ENCODE measurements at regions not wholly inside any gene's neighbourhood (a gene's known extent, or its start where the extent isn't known, plus 50 kb on each side); places are given as distances from the start of the nearest gene placed in this dataset.

DNA sequence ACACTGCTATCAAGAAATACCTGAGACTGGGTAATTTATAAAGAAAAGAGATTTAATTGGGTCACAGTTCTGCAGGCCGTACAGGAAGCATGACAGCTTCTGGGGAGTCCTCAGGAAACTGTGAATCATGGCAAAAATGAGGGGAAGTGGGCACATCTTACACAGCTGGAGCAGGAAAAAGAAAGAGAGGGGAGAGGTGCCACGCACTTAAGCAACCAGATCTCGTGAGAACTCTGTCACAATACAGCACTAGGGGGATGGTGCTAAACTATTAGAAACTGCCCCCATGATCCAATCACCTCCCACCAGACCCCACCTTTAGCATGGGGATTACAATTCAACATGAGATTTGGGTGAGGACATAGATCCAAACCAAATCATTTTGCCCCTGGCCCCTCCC is 105.5 kb upstream of the CPLX2 start:
- DNase-seq = no peak

GRCh38 chr5:175766963-175767362 is 104.4 kb upstream of the CPLX2 start:
- no peak for DNase-seq

GRCh38 chr5:175772747-175773533 is 98.4 kb upstream of the CPLX2 start:
- DNase-seq = no peak

DNA sequence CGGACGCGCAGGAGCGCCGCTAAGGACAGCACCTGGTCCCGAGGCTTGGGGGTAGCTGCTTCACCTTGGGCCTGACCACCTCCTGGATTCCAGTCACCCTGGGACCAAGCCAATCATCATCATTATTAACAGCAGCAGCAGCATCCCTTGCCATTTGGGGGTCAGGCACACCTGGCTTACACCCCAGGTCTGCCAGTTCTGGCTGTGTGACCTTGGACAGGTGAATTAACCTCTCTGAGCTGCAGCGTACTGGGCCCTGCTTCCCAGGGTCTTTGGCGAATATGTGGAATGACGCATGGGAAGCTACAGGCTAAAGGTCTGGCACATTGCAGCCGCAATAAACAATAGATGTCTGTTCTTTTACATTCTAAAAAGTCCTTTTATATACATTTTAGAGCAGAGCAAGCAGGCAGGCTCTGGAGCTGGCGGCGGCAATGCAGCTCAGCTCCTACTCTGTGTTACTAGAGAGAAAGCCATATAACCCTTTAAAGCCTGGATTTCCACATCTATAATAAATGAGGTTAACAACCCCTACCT is 97.8 kb upstream of the CPLX2 start:
- DNase-seq = no peak

DNA sequence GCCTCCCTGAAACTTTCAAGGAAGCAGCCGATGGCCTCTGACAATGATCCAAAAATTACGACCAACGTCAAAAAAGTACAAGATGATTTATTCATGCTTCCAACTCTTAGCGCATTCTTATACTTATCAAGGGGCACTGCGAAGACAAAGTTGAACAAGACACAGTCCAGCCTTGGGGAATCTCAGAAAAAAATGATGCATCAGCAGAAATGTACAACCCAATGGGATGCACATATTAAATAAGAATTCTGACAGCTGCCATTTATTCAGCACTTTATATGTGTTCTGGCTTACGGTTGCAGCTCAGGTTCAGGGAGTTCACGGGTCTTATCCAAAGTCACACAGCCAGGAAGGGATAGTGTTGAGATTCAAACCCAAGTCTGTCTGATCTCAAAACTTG is 96.0 kb upstream of the CPLX2 start:
- DNase-seq = no peak

DNA sequence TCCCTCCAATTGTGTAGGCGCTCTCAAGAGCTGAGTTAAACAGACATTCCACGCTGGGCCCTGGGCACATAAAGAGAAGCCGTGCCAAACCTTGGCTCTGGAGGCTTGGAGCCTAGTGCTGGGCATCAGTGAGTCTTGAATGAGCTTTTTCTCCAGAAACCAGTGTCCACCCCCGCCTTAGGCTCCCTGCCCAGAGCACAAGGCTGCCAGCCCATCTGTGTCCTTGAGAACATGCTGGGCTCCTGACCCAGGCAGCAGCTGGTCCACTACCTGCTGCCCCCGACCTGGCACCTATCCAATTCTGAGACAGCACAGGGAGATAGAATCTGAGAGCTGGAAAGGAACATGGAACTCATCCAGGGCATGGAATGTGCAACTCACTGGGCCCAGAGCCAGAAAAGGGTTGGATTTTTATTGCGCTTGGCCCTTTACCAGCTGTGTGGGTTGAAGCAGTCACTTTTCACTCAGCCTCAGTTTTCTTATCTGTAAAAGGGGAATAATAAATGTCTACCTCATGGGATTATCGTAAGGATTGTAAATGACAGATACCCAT is 92.4 kb upstream of the CPLX2 start:
- no peak for DNase-seq

GRCh38 chr5:175783739-175784138 is 87.6 kb upstream of the CPLX2 start:
- no peak for DNase-seq

DNA sequence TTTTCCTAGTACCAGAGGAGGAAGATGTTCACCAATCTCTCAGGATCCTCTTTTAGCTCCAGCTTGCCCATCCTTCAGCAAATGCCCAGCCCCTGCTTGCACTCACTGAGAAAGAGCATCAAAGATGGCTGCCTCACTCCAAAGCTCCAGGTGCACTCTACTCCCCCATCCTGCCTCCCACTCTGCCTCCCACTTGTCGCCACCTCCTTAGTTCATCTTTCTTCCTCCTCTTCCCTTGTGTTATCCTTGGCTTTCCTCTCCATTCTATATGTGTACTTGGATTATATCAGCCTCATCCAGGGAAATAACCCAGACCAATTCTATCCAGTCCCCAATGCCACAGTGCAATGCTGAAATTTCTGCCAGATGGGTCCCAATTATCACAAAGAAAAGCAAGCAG is 87.1 kb upstream of the CPLX2 start:
- no peak for DNase-seq

DNA sequence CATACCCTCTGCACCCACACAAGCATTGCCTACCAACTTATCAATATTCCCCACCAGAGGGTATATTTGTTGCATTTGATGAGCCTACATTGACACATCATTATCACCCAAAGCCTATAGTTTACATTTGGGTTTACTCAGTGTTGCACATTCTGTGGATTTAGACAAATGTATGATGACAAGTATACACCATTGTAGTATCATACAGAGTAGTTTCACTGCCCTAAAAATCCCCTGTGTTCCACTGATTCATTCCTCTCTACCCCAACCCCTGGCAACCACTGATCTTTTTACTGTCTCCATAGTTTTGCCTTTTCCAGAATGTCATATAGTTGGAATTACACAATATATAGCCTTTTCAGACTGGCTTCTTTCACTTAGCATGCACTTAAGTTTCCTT is 85.7 kb upstream of the CPLX2 start:
- DNase-seq = no peak

DNA sequence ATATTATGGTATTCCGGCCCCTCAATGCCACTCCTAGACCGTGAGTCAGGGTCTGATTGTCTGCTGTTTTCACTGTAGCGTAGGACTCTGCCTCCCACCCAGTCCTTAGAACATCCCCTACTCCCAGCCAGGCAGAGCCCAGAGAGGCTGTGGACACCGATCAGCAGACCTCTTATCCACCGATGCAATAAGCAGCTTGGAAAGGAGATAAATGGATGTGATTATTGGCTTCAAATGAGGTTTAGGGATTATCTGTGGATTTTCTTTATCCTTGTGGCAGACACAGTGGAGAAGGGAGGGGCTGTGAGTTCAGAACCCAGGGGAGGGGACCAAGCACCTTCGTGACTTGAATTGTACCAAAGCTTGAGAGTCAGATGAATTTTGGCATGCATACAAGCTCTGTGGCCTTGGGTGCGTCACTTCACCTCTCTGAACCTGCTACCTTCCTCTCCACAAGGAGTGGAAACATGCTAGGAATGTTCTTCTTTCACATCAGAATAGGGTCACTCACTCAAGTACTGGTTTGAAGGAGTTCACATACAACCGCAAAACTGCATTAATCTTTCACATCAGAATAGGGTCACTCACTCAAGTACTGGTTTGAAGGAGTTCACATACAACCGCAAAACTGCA is 83.1 kb upstream of the CPLX2 start:
- no peak for DNase-seq

DNA sequence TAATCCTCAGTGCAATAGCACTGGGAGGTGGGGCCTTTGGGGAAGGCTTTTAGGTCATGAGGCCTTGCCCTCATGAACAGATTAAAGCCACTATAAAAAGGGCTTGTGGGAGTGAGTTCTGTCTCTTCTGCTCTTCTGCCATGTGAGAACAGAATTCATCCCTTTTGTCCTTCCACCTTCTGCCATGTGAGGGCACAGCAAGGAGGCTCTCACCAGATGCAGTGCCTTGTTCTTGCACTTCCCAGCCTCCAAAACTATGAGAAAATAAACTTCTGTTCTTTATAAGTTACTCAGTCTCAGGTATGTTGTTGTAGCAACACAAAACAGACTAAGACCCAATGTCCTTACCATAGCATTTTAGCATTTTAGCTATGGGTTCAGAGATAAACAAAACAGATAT is 81.7 kb upstream of the CPLX2 start:
- no peak for DNase-seq

DNA sequence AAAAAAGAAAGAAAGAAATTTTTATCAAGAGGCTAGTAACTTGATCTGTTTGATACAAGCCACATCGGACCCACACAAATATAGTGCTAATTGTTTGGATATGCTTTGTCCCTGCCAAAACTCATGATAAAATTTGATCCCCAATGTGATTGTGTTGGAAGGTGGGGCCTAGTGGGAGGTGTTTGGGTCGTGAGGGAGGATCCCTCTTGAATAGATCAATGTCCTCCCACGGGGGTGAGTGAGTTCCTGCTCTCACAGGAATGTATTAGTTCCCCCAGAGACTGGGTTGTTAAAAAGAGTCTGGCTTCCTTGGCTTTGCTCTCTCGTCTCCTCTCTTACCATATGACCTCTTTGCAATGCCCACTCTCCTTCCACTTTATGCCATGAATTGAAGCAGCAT is 80.6 kb upstream of the CPLX2 start:
- no peak for DNase-seq

GRCh38 chr5:175795959-175796358 is 75.4 kb upstream of the CPLX2 start:
- no peak for DNase-seq

DNA sequence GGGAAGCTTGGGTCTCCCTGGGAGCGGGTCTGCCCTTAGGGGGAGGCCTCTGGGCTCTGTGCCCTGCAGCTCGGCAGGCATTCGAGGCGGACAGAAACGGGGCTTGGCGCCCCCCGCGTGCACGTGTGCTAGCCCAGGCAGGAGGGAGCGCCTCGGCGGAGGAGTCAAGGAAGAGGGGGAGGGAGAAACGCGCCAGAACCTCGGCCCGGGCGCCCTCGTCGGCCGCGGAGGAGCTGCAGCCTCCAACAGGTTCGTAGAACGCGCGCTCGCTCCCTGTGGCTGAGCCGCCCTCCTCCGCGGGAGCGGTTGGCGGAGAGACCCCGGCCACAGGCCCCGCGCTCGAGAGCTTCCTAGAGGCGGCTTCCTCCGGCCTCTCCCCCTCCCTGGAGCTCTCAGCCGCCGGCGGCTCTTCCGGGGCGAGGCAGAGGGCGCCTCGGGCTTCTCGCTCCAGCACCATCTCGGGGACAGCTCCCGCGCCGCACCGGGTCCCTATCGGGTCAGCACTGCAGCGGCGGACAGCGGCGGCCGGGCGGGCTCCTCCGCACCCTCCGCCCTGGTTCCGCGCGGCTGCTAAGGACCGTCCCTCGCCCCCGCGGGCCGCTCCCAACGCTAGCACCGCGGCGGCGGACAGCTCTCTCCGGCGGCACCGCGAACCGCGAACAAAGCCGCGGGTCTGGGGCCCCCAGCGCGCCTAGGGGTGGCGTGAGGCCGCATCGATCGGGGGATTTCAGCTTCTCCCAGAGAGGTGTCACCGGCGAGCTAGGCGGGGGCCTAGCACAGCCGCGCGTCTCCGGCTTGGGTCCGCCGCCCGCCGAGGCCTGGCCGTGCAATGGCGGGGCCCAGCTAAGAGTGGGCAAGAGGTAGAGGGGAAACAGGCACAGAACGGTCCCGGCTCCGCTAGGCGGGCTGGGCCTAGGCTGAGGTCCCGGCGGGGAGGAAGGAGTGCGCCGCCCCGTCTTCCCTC is 74.6 kb upstream of the CPLX2 start:
- peak; percentile 67 for DNase-seq

DNA sequence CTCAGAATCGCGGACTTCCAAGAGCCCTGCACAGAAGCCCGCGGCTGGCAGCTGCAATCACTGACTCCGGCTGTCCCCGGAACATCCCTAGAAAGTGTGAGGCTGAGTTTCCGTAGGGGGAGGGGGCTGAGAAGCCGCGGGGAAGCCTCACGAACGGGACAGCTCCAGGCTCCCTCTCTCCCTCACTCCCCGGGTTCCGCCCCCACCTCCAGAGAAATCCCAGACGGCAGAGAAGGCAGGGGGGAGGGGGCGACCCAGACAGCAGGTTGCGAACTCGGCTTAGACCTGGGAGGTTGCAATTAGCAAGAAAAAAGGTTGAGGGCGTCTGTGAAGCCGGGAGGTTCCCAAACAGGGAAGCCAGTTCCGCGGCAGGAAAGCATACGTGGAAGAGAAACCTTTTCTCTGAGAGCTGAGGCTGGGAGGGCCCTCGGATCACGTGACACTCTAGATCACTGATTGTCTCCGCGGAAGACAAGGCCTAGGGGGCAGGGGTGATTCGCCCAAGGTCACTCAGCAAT is 73.8 kb upstream of the CPLX2 start:
- no peak for DNase-seq

DNA sequence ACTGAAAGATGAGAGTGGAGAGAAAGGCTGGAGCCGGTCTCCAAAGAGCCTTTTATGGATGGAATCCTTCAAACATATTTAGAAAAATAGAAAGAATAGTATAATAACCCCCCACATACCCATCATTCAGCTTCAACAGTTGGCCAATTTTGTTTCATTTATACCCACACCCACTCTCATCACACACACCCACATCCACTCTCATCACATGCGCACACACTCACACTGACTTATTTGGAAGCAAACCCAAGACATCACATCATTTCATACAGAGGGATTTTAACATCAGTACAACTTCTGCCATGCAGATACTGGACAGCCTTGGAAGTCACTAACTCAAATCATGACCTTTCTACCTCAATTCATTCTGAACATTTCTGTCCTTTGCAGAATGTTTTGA is 72.8 kb upstream of the CPLX2 start:
- no peak for DNase-seq

DNA sequence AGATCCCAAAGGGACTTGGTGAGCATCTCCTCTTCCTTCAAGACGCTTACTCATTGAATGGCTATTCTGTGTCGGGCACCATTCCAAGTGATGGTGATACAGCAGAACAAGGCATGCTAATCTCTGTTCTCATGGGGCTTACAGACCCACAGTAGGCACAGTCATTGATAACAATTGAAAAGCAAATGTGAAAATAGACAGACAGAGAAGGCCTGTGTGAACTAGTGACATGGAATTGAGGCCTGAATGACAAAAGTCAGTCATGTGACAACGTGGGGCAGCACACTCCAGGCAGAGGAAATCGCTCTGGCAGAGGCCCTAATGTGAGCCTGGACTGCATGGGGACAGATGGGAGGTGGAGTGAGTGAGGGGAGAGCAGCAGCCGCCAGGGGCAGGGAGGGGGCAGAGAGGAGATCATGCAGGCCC is 70.7 kb upstream of the CPLX2 start:
- DNase-seq = no peak

DNA sequence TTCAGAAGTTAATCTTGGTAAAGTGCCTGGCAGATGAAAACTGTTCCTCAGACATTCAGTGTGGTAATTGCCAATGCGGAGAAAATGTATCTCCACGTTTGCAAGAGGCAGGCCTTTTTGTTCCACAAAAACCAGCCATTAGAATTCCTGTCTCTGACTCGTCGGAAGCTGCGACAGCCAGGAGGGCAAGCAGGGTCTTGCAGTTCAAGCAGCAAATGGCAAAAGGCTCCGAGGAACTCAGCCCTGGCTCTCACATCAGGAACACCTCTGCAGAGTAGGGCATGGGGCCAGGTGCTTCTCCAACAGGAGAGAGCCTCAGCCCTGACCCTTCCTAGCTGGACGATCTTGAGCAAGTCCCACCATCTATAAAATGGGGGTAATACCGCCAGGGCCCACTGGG is 69.0 kb upstream of the CPLX2 start:
- no peak for DNase-seq

GRCh38 chr5:175803254-175803653 is 68.1 kb upstream of the CPLX2 start:
- no peak for DNase-seq

- no peak for DNase-seq
Observed at GRCh38 chr5:175803736-175804454, 67.5 kb upstream of the CPLX2 start.

GRCh38 chr5:175805256-175806011 is 65.9 kb upstream of the CPLX2 start:
- DNase-seq = no peak
